Brain microvascular endothelial cell (primary cell): ENCODE measurements at regions not wholly inside any gene's neighbourhood (a gene's known extent, or its start where the extent isn't known, plus 50 kb on each side); places are given as distances from the start of the nearest gene placed in this dataset.
A peak's percentile ranks its signal among the peaks of the same experiment; 100 is the strongest.

Source experiments
- DNase-seq: peaks from one replicate; pipeline ENCODE4 v3.0.0-alpha.2; 2020
- H3K27ac ChIP-seq: fragments of 250-450 bp; sonication (Bioruptor Pico); 2 replicates; pipeline ENCODE4 v1.5.1; 2020; ENCODE audit warnings: mild to moderate bottlenecking, moderate library complexity
- H3K27me3 ChIP-seq: fragments of 250-450 bp; sonication (Bioruptor Pico); replicated peaks from 2 replicates; pipeline ENCODE4 v1.5.1; 2020; ENCODE audit warnings: mild to moderate bottlenecking
- H3K36me3 ChIP-seq: fragments of 250-450 bp; sonication (Bioruptor Pico); replicated peaks from 2 replicates; pipeline ENCODE4 v1.5.1; 2020; ENCODE audit warnings: mild to moderate bottlenecking
- H3K4me3 ChIP-seq: 2 replicates; pipeline ENCODE4 v1.5.1; 2011; ENCODE audit warnings: low read depth, mild to moderate bottlenecking, control low read depth, low read length, moderate library complexity
- in situ Hi-C: cut with HindIII; loops from 2 replicates; pipeline ENCODE4 v1.10.0; 2017; ENCODE audit warnings: low sequenced_read_pairs, low pct_ligation_motif_present
- TF ChIP-seq, protein P1 (sequence below): IDR thresholded peaks from 2 replicates; pipeline ENCODE4 v1.5.1; 2011; ENCODE audit warnings: low read depth, mild to moderate bottlenecking, moderate library complexity, low read length, control low read depth, inconsistent platforms; ENCODE audit errors: missing control alignments

DNA sequence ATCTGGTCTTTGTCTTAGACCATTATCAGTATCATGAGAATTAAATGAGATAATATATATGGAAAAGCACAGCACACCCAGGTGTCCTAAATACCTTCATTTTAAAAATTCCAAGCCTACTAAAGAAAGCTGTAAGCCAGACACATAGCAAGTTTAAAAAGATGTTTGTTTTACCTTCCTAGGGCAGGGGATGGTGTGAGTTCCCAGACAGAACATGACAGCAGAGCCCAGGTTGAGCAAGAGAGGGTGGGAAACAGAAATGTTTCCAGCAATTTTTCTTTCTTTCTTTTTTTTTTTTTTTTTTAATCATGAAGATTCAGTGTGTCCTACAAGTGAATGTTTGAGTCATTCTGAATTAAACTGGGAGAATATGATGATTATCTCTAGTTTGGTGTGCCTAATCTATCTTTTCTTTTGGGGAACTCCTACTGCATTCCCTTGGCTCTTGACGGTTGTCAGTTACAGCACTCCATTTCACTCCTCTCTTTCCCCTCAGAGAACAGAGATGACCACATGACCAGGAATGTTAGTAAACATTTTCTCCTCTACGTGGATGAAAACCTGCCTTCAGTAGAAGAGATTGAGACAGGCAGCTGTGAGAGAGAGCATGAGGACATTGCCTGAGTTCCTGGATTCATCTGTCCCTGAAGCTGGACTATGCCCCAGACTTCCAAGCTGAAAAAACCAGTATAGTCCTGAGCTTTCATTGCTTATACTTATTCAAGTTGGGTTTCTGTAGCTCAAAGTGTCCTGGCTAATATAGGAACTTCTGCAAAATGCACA is 54.5 kb upstream of the ARL14 start:
- in situ Hi-C loops: no loop called here
- Histone ChIP-seq H3K27me3 (no peaks in the 10 kb centered on the region), H3K4me3 (no peak overlapping the region), H3K27ac (no peak overlapping the region), H3K36me3 (no peaks in the 10 kb centered on the region)
- DNase-seq: no peak
- TF ChIP-seq, protein P1, sequence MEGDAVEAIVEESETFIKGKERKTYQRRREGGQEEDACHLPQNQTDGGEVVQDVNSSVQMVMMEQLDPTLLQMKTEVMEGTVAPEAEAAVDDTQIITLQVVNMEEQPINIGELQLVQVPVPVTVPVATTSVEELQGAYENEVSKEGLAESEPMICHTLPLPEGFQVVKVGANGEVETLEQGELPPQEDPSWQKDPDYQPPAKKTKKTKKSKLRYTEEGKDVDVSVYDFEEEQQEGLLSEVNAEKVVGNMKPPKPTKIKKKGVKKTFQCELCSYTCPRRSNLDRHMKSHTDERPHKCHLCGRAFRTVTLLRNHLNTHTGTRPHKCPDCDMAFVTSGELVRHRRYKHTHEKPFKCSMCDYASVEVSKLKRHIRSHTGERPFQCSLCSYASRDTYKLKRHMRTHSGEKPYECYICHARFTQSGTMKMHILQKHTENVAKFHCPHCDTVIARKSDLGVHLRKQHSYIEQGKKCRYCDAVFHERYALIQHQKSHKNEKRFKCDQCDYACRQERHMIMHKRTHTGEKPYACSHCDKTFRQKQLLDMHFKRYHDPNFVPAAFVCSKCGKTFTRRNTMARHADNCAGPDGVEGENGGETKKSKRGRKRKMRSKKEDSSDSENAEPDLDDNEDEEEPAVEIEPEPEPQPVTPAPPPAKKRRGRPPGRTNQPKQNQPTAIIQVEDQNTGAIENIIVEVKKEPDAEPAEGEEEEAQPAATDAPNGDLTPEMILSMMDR: no peak

DNA sequence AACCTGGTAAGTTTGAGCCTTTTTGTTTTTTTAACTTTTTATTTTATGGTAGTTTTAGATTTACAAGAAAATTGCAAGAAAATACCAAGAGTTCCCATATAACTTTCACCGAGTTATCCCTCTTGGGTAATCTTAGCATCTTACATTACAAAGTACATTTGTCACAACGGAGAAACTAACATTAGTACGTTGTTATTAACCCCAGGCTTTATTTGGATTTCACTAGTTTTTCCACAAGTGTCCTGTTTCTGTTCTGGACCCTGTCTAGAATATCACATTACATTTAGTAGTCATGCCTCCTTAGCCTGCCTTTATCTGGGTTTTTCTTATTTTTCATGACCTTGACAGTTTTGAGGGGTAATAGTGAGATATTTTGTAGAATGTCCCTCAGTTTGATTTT is 53.5 kb upstream of the KPNA4 start:
- H3K36me3 ChIP-seq: no peaks in the 10 kb centered on the region
- no peak overlapping the region for H3K4me3 ChIP-seq
- H3K27me3 ChIP-seq: no peaks in the 10 kb centered on the region
- in situ Hi-C loops: no loop called here
- DNase-seq: no peak
- TF ChIP-seq, protein P1: no peak
- H3K27ac ChIP-seq: no peak overlapping the region

DNA sequence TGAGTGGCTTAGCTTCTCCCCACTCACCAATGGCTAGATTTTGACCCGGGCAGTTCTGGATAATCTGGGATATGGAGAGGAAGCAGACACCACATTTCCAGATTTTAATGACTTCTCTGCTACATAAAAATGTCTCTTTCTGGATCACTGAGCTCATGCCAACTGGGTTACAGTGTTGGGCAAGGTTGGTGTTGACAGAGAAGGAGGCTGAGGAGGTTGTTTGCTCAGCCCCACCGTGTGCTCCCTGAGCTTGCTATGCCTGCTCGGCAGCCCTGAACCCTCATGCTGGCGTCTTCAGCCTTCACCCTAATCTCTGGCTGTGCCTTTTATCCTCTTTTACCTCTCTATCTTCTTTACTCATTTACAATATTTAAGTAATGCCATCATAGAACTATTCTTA is 53.0 kb upstream of the KPNA4 start:
- H3K36me3 ChIP-seq: no peaks in the 10 kb centered on the region
- in situ Hi-C loops: no loop called here
- TF ChIP-seq, protein P1: no peak

DNA sequence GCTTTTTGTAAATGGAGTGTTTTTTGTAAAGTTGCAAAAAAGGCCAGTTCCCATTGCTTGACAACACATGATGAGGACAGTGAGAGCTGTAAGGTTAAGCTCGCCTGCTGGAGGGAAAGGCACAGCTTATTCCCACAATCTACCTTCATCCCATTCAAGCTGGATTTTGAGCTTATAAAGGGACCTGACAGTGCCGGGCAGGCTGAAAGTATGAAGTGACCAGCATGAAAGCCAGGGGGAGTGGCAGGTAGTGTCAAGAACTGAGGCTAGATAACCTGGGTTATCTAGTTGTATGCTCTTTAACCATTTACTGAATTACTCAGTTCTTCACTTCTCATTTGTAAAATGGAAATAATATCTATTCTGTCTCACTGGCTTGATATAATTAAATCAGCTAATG is 52.3 kb upstream of the KPNA4 start:
- no peaks in the 10 kb centered on the region for H3K36me3 ChIP-seq
- TF ChIP-seq, protein P1: peak; percentile 6
- no peak overlapping the region for H3K27ac ChIP-seq

More for the DNA sequence above, 53.0 kb upstream of the KPNA4 start:
- no peak for DNase-seq
- H3K27me3 ChIP-seq: no peaks in the 10 kb centered on the region
- no peak overlapping the region for H3K27ac ChIP-seq
- H3K4me3 ChIP-seq: no peak overlapping the region

DNA sequence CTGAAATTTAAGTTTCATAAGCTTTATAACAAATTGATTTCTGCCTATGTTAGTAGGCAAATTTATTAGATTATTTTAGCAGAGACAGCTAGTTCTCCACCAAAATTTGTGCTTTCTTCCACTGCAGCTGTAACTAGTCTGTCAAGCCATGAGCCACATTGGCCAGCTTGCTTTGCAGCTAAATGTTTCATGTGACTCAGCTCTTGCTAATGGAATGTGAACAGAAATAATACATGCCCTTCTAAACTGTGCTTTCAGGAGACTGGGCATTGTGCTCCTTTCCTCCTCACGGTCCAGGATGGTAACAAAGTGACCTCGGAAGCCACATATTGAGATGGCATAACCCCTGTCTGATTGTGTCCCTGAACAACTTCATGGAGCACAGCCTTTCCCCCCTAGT is 51.3 kb upstream of the KPNA4 start:
- TF ChIP-seq, protein P1: no peak
- in situ Hi-C loops: no loop called here
- no peaks in the 10 kb centered on the region for H3K27me3 ChIP-seq
- H3K4me3 ChIP-seq: no peak overlapping the region
- no peak overlapping the region for H3K27ac ChIP-seq
- peak; percentile 63 for DNase-seq
- H3K36me3 ChIP-seq: no peaks in the 10 kb centered on the region

More for the DNA sequence above, 52.3 kb upstream of the KPNA4 start:
- in situ Hi-C loops: no loop called here
- Histone ChIP-seq H3K4me3 (no peak overlapping the region), H3K27me3 (no peaks in the 10 kb centered on the region)
- DNase-seq: no peak

DNA sequence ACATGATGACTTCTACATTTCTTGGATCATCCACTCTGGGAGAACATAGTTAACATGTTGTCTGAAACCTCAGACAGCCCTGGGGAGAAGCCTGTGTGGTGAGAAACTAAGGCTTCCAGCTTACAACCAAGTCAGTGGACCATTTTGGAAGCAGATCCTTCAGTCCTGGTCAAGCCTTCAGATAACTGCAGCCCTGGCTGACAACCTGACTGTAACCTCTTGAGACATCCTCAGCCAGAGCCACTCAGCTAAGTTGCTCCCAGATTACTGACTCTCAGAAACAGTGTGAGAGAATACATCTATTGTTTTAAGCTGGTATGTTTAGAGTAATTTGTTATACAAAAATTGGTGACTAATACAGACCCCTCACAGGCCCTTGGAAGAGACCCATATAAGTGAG is 50.9 kb upstream of the KPNA4 start:
- Histone ChIP-seq H3K27ac (no peak overlapping the region), H3K36me3 (no peaks in the 10 kb centered on the region), H3K4me3 (no peak overlapping the region), H3K27me3 (no peaks in the 10 kb centered on the region)
- in situ Hi-C loops: no loop called here
- TF ChIP-seq, protein P1: no peak
- no peak for DNase-seq
